ENCODE measurements at regions not wholly inside any gene's neighbourhood (a gene's known extent, or its start where the extent isn't known, plus 50 kb on each side); places are given as distances from the start of the nearest gene placed in this dataset.

GRCh38 chrX:137479386-137479785, 86.5 kb upstream of the ZIC3 start:
- TF ChIP-seq POLR2AphosphoS5 (IDR thresholded peaks at IDR 0.05; ENCODE audit: low read depth, low read length), result no peak
- no peak for TF ChIP-seq TAF1 (IDR thresholded peaks at IDR 0.05; ENCODE audit: borderline replicate concordance, low read depth, low read length)

Data from GM12892 (cell line).